ELR (cell line): ENCODE measurements at regions not wholly inside any gene's neighbourhood (a gene's known extent, or its start where the extent isn't known, plus 50 kb on each side); places are given as distances from the start of the nearest gene placed in this dataset.
"Not testable (repeated sequence)": the region's sequence is repeated elsewhere in the genome, so short reads cannot be mapped to it uniquely, and the experiment has no call there.

ENCODE experiments used
- DNase-seq: peaks from one replicate; pipeline ENCODE4 v3.0.0-alpha.2; 2015; ENCODE audit warnings: low read depth

DNA sequence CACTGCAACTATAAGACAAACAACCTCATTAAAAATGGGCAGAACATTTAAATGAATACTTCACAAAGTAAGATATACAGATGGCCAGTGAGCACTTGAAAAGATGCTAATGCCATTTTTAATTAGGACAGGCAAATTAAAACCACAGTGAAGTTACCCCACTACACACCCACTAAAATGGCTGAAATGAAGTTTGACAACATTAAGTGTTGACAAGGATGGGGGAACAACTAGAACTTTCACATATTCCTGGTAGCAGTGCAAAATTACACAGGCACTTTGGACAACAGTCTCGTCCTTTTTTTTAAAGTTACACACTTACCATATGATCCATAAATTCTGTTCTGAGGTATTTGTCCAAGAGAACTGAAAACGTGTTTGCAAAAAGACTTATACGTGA, 278.9 kb upstream of the DIO3 start:
- DNase-seq, result no peak

DNA sequence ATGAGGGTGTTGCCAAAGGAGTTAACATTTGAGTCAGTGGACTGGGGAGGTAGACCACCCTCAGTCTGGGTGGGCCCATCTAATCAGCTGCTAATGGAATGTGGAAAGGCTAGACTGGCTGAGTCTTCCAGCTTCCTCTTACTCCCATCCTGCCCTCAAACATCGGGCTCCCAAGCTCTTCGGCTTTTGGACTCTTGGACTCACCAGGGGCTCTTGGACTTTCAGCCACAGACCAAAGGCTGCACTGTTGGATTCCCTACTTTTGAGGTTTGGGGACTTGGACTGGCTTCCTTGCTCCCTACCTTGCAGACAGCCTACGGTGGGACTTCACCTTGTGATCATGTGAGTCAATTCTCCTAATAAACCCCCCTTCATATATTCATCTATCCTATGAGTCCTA, 276.6 kb upstream of the DIO3 start:
- no peak for DNase-seq

DNA sequence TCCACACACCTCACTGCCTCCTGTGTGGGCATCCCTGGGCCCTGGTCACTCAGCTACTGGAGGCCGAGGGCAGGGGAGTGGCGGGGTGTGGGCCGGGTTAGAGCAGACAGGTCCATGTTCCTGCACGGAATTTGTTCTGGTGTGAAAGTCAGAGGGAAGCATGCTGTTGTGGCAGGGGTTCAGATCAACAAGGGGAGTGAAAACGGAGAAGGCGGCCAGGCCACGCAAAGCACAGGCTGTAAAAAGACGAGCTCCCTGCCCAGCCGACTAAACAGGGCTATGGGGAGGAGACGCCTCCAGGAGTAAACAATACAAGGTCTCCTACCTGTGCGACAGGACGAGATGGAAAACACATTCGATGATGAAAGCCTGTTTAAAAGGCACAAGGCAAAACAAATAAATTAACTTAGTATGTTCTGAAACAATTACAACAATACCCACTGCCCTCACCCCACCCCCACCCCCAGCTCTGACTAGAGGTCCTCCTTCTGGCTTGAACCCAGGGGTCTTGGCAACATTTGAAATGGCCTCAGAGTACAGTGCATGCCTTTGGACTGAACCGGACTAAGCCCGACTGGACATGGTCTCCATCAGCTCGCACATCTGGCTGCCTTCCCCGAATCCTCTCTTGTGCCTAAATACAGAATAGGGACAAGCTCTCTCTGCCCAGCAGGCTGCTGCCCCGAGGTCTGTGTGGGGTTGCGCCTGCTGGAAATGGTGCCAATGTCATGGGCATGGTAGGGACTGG, 274.9 kb upstream of the DIO3 start:
- no peak for DNase-seq

DNA sequence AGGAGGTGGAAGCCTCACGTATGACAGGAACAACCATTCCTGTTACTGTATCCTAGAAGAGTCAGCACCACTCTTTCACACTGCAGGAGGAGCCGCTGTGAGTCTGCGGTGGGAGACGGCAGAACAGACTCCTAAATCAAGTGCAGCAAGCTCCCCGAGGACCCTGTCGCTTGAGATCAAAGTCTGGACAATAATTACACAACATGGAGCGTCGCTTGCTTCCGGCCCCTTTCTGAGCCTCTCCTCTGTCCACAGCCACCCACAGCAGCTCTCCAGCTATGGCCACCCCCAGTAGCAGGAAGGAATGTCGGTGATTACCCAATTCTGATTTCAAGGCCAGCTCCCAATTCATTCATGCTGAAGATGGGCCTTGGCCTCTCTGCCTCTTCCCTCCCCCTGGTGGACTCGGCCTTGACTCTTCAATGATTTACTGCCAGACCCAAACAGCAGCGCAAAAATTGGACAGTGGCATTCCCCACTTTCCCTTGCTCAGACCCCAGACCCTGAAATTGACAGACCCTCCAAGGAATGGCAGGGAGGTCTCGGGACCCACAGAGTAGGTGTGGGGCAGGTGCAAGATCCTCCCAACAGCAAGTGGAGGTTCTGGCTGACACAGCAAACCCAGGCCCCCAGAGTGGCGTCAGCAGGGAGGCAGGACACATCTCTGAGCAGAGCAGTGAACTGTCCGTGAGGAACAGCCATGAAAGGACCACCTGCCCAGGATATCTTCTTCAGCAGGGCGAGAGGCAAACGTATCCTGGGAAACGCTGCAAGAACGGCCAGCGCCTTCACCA, 272.7 kb upstream of the DIO3 start:
- no peak for DNase-seq

DNA sequence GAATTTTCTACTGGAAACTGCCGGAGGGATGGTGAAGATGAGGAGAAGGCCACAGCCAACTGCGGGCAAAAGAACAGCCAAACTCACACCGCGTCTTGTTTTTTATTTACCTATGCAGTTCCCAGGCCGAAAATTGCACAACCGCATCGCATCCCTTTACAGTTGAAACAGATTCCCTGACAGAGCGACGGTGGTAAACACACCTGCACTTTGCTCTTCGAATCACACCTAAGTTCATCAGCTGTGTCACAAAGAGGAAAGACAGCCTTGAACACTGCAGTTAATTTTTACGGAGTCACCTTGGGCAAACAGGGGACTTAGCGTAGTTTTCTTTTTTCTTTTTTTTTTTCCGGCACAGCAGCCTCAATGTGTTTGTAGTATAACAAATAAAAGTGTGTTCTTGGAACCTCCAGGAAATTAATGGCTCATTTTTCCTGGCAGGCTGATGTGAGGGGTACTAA, 272.0 kb upstream of the DIO3 start:
- DNase-seq, result no peak

DNA sequence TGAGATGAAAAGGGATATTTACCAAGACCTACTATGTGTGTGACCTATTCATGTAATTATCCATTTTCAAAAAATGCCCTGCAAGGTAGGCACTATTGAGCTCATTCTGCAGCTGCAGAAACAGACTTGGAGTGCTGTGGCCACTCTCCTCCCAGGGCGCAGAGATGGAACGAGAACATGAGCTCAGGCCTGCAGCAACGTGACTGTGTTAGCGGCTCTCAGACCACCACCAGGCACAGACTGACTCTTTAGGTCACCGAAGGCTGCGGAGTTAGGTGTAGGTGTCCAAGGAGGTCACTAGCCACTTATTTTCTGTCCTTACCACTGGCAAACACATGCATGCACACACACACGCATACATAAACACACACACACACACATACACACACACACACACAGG, 271.4 kb upstream of the DIO3 start:
- DNase-seq, result no peak

DNA sequence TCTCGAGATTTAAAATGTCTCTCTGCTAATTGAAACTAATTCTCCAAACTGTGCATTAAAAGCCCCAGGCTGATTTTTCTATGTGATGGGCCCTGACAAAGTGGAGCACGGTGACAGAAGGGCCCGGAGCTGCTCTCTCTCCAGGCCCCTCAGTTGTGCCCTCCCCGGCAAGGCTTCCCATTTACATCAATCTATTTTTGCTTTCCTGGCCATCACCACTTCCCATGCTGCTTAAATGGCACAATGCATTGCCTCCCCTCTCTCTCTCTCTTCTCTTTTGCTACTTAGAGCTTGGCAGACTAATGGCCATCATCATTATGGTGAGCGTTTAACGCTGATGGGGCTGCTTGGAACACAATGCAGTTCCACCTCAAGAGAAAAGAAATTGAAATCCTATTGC, 270.7 kb upstream of the DIO3 start:
- no peak for DNase-seq

DNA sequence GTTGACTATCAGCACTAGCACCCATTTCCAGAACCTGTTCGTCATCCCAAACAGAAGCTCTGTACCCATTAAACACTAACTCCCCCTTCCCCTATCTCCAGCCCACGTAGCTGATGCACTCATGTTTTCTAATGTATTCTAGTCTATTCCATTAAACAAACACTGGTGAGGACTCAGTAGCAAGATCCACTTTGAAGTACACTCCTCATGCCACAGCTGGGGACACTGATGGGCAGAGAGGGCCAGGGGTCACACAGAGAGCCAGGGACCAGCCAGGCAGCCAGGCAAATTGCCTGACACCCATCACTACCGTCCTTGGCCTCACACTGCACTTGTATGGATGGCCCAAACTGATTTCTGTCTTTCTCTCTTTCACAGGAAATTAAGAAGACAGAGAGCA, 269.9 kb upstream of the DIO3 start:
- no peak for DNase-seq

DNA sequence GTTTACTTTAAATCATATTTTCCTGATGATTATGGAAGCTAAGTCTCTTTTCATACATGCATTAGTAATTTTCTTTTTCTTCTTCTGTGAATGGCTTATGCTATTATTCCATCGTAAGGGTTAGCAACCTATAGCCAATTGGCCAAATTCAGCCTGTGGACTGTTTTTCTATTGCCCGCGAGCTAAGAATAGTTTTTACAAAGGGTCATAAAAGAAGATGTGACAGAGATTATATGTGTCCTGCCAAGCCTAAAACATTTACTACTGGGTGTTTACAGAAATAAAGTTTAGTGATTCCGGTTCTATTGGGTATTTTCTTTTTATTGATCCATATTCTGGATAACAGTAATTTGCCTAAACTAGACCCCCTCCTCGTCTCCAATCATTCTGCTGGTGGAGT, 268.8 kb upstream of the DIO3 start:
- DNase-seq, result no peak

DNA sequence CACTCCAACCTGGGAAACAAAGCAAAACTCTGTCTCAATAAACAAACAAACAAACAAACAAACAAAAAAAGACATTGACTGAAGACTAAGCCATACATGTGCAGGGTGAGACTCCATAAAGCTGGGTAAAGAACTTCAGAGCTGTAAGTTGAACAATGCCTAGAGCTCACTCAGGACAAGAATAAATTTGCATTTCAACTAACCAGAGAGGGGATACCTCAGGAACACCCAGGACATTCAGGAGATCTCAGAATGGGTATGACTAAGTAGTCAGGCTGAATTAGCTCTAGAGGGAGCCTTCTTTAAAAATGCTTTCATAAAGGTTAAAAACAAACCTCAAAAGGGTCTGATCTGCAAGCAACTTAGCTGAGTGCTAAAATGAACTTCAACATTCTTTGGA, 267.7 kb upstream of the DIO3 start:
- DNase-seq, result no peak

DNA sequence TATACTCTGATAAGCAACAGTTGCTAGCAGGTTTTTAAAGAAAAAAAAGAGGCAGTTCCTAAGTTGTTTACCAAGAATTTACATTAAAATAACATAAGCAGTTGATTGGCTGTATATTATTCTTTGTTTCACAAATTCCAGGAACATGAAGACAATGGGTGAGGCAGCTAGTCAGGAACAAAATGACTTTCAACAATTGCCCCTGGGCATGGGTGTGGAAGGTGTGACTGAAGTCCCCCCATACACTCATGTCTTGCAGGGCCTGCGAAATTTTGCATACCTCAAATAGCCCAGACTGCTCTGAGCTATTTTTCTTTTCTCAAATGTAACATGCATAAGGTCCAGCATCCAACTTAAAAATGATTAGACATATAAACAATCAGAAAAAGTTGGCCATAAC, 267.2 kb upstream of the DIO3 start:
- DNase-seq, result no peak

DNA sequence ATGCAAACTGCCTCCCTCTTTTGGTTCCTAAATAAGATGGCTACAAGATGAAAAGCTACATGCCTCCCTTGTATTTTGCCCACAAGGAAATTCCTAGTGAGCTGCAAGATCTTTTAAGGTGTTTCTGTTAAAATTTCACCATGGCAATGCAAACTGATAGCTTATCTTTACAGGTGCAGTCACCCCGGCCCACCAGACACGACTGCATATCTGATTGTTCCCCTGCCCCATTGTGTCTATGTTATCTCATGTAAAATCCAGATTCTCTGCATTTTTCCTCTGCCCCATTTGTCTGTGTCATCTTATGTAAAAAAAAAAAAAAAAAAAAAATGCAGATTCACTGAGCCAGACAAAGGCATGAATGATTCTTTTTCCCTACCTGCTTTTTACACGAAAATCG, 261.5 kb upstream of the DIO3 start:
- not testable (repeated sequence) for DNase-seq

DNA sequence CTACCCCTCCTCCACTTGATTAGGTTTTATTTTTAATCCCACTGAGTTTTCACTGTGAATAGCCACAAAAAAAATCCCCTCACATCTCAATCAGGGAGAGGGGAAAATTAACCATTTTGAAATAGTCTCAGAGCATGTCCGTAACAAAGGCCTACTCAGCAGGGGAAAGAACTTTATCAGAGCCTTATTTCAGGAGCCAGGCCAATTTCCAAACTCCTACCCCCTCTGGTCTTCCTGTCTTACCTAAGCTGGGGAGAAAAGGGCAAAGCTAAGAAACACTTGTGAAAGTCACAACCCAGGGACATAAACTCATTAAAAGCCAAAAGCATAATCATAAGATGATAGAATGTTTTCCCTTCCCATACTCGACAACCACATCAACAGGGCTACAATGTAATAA, 260.3 kb upstream of the DIO3 start:
- DNase-seq, result no peak

DNA sequence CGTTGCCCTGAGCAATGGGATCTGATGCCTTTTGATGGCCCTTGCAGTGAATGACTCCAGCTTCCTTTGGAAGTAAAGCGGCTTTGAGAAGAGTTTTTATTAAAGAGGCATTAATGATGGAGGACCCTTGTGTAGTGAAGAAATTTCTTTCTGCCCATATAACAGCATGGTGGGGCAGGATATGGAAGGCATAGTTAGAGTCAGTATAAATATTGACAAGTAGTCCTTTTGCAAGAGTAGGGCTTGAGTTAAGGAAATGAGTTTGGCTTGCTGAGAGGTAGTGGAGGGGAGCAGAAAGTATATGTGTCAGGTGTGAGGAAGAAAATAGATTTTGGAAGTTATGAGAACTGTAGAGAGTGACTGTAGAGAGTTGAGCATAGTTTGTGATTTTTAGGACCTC, 254.1 kb upstream of the DIO3 start:
- not testable (repeated sequence) for DNase-seq

DNA sequence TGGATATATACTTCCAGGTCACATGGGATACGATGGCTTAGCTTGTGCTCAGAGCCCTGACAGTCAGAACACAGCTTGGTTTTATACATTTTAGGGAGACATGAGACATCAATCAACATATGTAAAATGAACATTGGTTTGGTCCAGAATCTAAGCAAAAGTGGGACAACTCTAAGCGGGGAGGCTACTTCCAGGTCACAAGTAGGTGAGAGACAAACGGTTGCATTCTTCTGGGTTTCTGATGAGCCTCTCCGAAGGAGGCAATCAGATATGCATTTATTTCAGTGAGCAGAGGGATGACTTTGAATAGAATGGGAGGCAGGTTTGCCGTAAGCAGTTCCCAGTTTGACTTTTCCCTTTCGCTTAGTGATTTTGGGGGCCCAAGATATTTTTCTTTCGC, 250.1 kb upstream of the DIO3 start:
- not testable (repeated sequence) for DNase-seq

DNA sequence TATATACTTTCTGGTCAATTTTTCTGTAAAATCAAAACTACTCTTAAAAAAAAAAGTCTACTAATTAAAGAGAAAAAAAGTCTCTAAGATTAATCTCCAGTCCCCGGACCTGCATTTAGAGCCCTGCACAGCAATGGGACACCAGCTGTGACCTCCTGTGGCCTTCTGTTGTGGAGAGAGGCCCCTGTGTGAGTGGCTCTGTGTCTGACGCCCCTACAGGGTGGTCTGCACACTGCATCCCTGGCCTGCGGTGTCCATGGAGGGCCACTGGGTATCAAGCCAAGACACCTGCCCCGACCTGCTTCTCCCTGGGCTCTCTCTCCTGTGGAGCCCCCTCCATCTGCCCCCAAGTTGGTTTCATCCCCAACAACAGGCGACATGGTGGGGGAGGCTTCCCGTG, 248.0 kb upstream of the DIO3 start:
- no peak for DNase-seq

DNA sequence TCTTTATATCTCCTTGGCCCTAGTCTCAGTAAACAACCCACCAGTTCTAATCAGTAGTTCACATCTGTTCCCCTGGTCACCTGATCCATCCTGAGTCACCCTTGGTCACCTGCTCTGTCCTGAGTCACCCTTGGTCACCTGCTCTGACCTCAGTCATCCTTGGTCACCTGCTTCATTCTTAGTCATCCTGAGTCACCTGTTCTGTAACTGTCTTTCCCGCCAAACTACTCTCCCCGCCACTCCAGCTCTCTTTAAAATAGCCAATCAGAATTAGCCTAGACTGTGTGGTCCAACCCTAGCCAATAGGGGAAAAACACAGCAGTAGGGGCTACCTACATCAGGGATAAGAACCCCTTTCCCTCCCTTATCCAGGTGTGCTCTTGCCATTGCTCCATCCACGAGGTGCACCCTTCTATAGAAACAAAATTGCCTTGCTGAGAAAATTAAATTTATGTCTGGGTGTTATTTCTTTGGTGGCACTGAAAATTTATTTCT, 245.4 kb upstream of the DIO3 start:
- peak; percentile 31 for DNase-seq

DNA sequence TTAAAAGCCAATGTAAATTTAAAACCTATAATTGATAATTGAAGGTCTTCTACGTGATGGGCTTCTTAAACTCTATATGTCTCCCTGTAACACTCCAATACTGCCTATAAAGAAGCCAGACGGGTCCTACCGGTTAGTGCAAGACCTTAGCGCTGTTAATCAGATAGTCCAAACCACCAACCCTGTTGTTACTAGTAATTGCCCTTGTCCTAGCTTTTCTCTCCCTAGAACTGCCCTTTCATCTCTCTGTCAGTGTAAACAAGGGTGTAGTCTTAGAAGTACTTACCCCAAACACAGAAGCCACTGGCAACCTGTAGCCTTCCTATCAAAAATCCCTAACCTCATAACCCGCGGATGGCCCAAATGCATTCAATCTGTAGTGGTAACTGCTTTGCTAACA, 243.0 kb upstream of the DIO3 start:
- no peak for DNase-seq

DNA sequence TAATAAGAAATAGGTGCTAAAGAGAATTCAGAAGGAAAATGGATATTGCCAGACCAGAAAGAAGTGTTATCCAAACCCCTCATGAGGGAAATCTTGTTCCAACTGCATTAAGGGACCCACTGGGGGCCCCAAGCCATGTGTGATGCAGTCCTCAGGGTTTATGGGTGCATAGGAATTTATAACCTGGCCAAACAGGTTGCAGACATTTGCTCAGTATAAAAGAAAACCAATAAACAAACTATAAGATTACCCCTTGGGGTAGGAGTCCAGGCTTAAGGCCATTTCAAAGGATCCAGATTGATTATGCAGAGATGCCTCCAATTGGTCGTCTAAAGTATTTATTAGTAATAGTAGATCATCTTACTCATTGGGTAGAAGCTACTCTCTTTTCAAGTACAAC, 240.9 kb upstream of the DIO3 start:
- DNase-seq, result no peak

DNA sequence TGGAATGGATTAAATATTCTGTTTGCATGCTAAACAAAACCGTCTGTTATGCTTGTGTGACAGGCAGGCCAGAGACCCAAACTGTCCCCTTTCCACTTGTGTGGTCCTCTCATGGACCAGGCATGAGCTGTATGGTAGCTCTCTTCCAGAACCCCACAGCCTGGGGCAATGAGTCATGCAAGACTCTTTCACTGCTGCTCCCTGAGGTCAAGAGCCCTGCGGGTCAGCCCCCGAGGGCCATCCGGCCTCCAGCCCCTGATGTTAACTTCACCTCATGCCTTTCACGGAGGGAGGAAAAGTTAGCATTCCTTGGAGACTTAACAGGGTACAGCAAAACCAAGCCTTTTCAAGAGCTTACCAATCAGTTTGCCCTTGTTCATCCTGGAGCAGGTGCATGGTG, 239.1 kb upstream of the DIO3 start:
- DNase-seq, result no peak

DNA sequence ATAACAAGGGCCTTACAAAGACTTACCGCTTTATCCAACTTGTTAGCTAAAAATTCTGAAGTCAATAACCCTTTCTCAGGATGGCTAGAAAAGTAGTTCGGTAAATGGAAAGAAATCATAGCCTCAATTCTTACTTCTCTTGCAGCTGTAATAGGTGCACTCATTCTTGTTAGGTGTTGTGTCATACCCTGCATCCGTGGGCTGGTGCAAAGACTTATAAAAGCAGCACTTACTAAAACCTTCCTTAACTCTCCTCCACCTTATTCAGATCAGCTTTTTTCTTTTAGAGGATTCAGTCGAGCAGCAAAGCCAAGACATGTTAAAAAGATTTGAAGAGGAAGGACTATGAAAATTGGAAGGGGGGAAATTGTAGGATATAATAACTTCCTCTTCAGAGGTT, 238.2 kb upstream of the DIO3 start:
- DNase-seq, result no peak

DNA sequence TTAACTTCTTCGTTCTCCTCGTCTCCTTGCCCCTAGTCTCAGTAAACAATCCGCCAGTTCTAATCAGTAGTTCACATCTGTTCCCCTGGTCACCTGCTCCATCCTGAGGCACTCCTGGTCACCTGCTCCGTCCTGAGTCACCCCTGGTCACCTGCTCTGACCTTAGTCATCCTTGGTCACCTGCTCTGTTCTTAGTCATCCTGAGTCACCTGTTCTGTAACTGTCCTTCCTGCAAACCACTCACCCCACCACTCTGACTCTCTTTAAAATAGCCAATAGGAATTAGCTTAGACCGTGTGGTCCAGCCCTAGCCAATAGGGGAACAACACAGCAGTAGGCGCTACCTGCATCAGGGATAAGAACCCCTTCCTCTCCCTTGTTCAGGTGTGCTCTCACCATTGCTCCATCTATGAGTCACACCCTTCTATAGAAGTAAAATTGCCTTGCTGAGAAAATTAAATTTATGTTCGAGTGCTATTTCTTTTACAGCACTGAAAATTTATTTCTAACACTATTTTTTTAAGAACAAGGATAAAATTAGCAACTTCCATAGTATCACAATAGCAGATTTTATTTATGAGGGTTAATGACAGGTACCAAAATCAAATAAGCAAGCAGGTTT, 237.6 kb upstream of the DIO3 start:
- DNase-seq, result not testable (repeated sequence)

DNA sequence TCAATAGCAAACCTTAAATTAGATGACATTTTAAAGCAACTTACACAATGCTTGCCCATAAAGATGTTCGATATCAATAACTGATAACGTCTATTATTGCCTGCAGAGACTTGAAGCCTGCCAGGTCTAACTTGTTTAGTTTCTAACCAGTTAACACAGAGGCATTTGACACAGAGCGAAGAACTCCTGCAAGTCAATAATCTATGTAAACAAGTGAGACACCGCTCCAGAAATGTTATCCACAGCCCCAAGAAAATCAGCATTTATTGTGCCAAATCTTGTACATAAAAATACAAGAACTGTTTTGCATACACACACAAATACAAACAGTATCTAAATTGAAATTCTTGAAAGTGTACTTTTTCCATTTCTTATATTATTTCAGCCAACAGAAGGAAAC, 236.0 kb upstream of the DIO3 start:
- no peak for DNase-seq
